CD14-positive monocyte (primary cell): ENCODE measurements at regions not wholly inside any gene's neighbourhood (a gene's known extent, or its start where the extent isn't known, plus 50 kb on each side); places are given as distances from the start of the nearest gene placed in this dataset.

Experiments
- DNase-seq, 3 donors: peaks; one replicate each; pipeline ENCODE4 v3.0.0-alpha.2; 2011 to 2022
- H2AFZ ChIP-seq: 2 replicates; pipeline ENCODE4 v1.6.0; 2012; ENCODE audit warnings: mild to moderate bottlenecking, low read depth, low read length, inconsistent platforms; ENCODE audit not compliant: insufficient read depth, poor library complexity, severe bottlenecking
- H3K27ac ChIP-seq, 2 donors: 1 replicate in 1 of 2; 2 replicates in 1 of 2; pipeline ENCODE4 v1.5.1; 2012 to 2013; ENCODE audit warnings: low read length in 2 of 2, control low read depth in 1 of 2, inconsistent platforms in 1 of 2, low read depth in 1 of 2, mild to moderate bottlenecking in 1 of 2
- H3K27me3 ChIP-seq, 2 donors: one replicate each; pipeline versions ENCODE4 v1.6.0 to v1.6.1; 2011 to 2013; ENCODE audit warnings: low read length in 2 of 2; ENCODE audit not compliant: control insufficient read depth in 2 of 2, insufficient read depth in 2 of 2
- H3K36me3 ChIP-seq, 2 donors: replicated peaks in 1 of 2; 1 replicate in 1 of 2; 2 replicates in 1 of 2; pipeline versions ENCODE4 v1.5.1 to v1.6.1; 2012 to 2013; ENCODE audit warnings: low read length in 2 of 2, control low read depth in 1 of 2, inconsistent platforms in 1 of 2, mild to moderate bottlenecking in 1 of 2; ENCODE audit not compliant: insufficient read depth in 2 of 2, control insufficient read depth in 1 of 2
- H3K4me1 ChIP-seq, 2 donors: 1 replicate in 1 of 2; 2 replicates in 1 of 2; pipeline versions ENCODE4 v1.5.1 to v1.6.1; 2012 to 2013; ENCODE audit warnings: low read length in 2 of 2, control low read depth in 1 of 2, inconsistent platforms in 1 of 2, mild to moderate bottlenecking in 1 of 2, moderate library complexity in 1 of 2; ENCODE audit not compliant: insufficient read depth in 2 of 2, control insufficient read depth in 1 of 2
- H3K4me2 ChIP-seq: replicated peaks from 2 replicates; pipeline ENCODE3; 2012; ENCODE audit warnings: low read length, moderate library complexity, mild to moderate bottlenecking; ENCODE audit not compliant: poor library complexity, severe bottlenecking; ENCODE audit errors: extremely low read depth
- H3K4me3 ChIP-seq, 3 experiments: fragments of 200-600 bp in 1 of 3; sonication (generic) in 1 of 3; replicated peaks in 1 of 3; 1 replicate in 2 of 3; 2 replicates in 1 of 3; pipeline ENCODE4 v1.5.1; 2011 to 2013; ENCODE audit warnings: low read length in 3 of 3, mild to moderate bottlenecking in 3 of 3, control low read depth in 2 of 3, low read depth in 2 of 3, inconsistent platforms in 1 of 3, moderate library complexity in 1 of 3
- H3K79me2 ChIP-seq: 2 replicates; pipeline ENCODE4 v1.6.0; 2012; ENCODE audit warnings: mild to moderate bottlenecking, control low read depth, inconsistent platforms, low read length, moderate library complexity; ENCODE audit not compliant: insufficient read depth
- H3K9ac ChIP-seq: 2 replicates; pipeline ENCODE4 v1.6.0; 2017; ENCODE audit warnings: low read length, mild to moderate bottlenecking; ENCODE audit not compliant: insufficient read depth, poor library complexity, severe bottlenecking
- H3K9me3 ChIP-seq, 2 donors: replicated peaks in 1 of 2; 1 replicate in 1 of 2; 2 replicates in 1 of 2; pipeline versions ENCODE4 v1.5.1 to v1.6.1; 2012 to 2013; ENCODE audit warnings: low read length in 2 of 2, control low read depth in 1 of 2; ENCODE audit not compliant: control insufficient read depth in 1 of 2, insufficient read depth in 1 of 2
- H4K20me1 ChIP-seq: 2 replicates; pipeline ENCODE4 v1.6.0; 2012; ENCODE audit warnings: mild to moderate bottlenecking, low read length, control low read depth, moderate library complexity; ENCODE audit not compliant: insufficient read depth
- H3K27ac Mint-ChIP-seq, 7 donors: one replicate each; pipeline ENCODE4 v1.8.0; 2020; ENCODE audit warnings: mild to moderate bottlenecking in 7 of 7, mixed read lengths in 7 of 7, moderate library complexity in 6 of 7, inconsistent platforms in 2 of 7
- H3K27me3 Mint-ChIP-seq, 3 donors: one replicate each; pipeline ENCODE4 v1.8.0; 2021 to 2022; ENCODE audit warnings: low read depth in 3 of 3, mild to moderate bottlenecking in 3 of 3, mixed read lengths in 3 of 3, moderate library complexity in 3 of 3, inconsistent platforms in 1 of 3
- H3K36me3 Mint-ChIP-seq, 2 donors: one replicate each; pipeline ENCODE4 v1.8.0; 2020; ENCODE audit warnings: mixed read lengths in 2 of 2, inconsistent platforms in 1 of 2, mild to moderate bottlenecking in 1 of 2
- H3K4me1 Mint-ChIP-seq: one replicate; pipeline ENCODE4 v1.8.0; 2020; ENCODE audit warnings: mild to moderate bottlenecking, mixed read lengths
- H3K4me3 Mint-ChIP-seq, 2 donors: one replicate each; pipeline ENCODE4 v1.8.0; 2020; ENCODE audit warnings: mild to moderate bottlenecking in 2 of 2, mixed read lengths in 2 of 2, moderate library complexity in 1 of 2
- H3K9me3 Mint-ChIP-seq, 7 donors: one replicate each; pipeline ENCODE4 v1.8.0; 2020 to 2022; ENCODE audit warnings: mixed read lengths in 7 of 7, mild to moderate bottlenecking in 6 of 7, moderate library complexity in 6 of 7, inconsistent platforms in 2 of 7
- WGBS: methylation state at CpG from one replicate; pipeline ENCODE4 v1.1.5; 2013; ENCODE audit warnings: missing lambda C conversion rate; ENCODE audit not compliant: insufficient coverage; 5-methylcytosine and 5-hydroxymethylcytosine counted together
- intact Hi-C, 2 donors: fragments of 100-400 bp; cut with micrococcal nuclease; formaldehyde crosslinking; loops; one replicate each; pipeline versions ENCODE4 v1.15.0 to v1.15.1; 2023
- TF ChIP-seq, protein P1 (sequence below): fragments of 200-600 bp; IDR thresholded peaks from one replicate; pipeline ENCODE4 v1.8.0; 2022; ENCODE audit warnings: antibody characterized with exemption, mild to moderate bottlenecking

DNA sequence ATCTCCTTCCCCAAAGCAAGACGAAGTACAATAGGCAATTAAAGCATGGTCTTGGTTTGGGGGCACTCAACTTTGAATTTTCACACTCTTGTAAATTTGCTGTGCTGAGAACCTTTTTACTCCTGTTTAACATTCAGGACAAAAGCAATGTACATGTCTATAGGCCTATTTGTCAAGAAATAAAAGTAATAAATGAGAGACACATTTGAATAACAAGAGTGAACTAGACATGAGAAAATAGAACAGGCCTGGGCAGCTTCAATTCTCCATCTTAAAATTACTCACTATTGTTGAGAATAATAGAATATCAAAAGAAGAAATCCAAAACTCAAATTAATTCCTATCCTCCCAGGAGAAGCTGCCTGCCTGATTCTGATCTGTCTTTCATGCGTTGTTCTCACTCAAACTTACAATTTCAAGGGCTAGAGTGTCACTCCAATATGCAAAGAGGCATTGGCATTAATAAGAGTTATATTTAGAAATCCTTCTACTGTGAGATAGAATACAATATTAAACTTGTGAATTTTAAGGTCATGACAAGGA lies 192.9 kb upstream of the CCNG1 start:
- H3K4me3 ChIP-seq, result no peak overlapping the region
- H3K27me3 ChIP-seq, result no peaks in the 10 kb centered on the region
- TF ChIP-seq, protein P1, sequence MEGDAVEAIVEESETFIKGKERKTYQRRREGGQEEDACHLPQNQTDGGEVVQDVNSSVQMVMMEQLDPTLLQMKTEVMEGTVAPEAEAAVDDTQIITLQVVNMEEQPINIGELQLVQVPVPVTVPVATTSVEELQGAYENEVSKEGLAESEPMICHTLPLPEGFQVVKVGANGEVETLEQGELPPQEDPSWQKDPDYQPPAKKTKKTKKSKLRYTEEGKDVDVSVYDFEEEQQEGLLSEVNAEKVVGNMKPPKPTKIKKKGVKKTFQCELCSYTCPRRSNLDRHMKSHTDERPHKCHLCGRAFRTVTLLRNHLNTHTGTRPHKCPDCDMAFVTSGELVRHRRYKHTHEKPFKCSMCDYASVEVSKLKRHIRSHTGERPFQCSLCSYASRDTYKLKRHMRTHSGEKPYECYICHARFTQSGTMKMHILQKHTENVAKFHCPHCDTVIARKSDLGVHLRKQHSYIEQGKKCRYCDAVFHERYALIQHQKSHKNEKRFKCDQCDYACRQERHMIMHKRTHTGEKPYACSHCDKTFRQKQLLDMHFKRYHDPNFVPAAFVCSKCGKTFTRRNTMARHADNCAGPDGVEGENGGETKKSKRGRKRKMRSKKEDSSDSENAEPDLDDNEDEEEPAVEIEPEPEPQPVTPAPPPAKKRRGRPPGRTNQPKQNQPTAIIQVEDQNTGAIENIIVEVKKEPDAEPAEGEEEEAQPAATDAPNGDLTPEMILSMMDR, result no peak
- no peaks in the 10 kb centered on the region for H4K20me1 ChIP-seq
- no peak for DNase-seq
- no peak overlapping the region for H3K27ac ChIP-seq
- H3K4me3 Mint-ChIP-seq, result no peak overlapping the region
- no peak overlapping the region for H3K4me2 ChIP-seq
- no peaks in the 10 kb centered on the region for H3K4me1 Mint-ChIP-seq
- no peaks in the 10 kb centered on the region for H3K79me2 ChIP-seq
- intact Hi-C loops, result no loop called here
- H3K9me3 ChIP-seq, result peaks cover 0 to 3% of the 10 kb centered on the region in 2 donors
- H3K9ac ChIP-seq, result no peak overlapping the region
- no peak overlapping the region for H2AFZ ChIP-seq
- H3K36me3 Mint-ChIP-seq, result no peaks in the 10 kb centered on the region
- no CpG with 5 or more reads among the region's 2 CpGs for WGBS
- no peaks in the 10 kb centered on the region for H3K36me3 ChIP-seq
- no peaks in the 10 kb centered on the region for H3K4me1 ChIP-seq
- H3K27me3 Mint-ChIP-seq, result no peaks in the 10 kb centered on the region
- H3K27ac Mint-ChIP-seq, result no peak overlapping the region
- H3K9me3 Mint-ChIP-seq, result peaks cover 0 to 3% (median 0%) of the 10 kb centered on the region in 7 donors

DNA sequence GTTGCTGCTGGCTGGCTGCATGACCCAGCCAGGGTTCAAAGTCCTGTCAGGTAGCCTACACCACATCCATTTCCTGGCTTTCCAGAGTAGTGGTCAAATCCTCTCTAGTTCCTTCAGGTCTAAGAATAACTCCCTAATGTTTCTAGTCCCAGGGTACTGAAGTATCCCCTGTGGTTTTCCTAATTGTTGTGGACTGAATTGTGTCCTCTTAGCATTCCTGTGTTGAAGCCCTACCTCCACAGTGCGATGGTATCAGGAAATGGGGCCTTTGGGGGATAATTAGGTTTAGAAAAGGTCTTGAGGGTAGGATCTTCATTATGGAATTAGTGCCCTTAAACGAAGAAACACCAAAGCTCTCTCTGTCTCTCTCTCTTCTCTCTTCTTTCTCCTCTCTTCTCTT lies 191.8 kb upstream of the CCNG1 start:
- Histone ChIP-seq H2AFZ (no peak overlapping the region), H4K20me1 (no peaks in the 10 kb centered on the region), H3K27ac (no peak overlapping the region), H3K9me3 (peaks cover 0 to 4% of the 10 kb centered on the region in 2 donors), H3K27me3 (no peaks in the 10 kb centered on the region), H3K36me3 (no peaks in the 10 kb centered on the region), H3K4me3 (no peak overlapping the region), H3K4me1 (no peaks in the 10 kb centered on the region), H3K9ac (no peak overlapping the region), H3K79me2 (no peaks in the 10 kb centered on the region), H3K4me2 (no peak overlapping the region)
- no CpG with 5 or more reads among the region's 2 CpGs for WGBS
- Mint-ChIP-seq H3K4me3 (no peak overlapping the region), H3K27me3 (no peaks in the 10 kb centered on the region), H3K9me3 (peaks cover 0 to 6% (median 0%) of the 10 kb centered on the region in 7 donors), H3K27ac (no peak overlapping the region), H3K36me3 (no peaks in the 10 kb centered on the region), H3K4me1 (no peaks in the 10 kb centered on the region)
- TF ChIP-seq, protein P1, result no peak
- DNase-seq, result no peak
- intact Hi-C loops, result no loop called here
